Karpas-422 (cell line): ENCODE measurements at regions not wholly inside any gene's neighbourhood (a gene's known extent, or its start where the extent isn't known, plus 50 kb on each side); places are given as distances from the start of the nearest gene placed in this dataset.

Source experiments
- DNase-seq: peaks from one replicate; pipeline ENCODE4 v3.0.0-alpha.2; 2015
- H2AFZ ChIP-seq: fragments of 200-600 bp; sonication (generic); 2 replicates; pipeline ENCODE4 v1.6.1; 2014; ENCODE audit warnings: antibody characterized with exemption, low read length, mixed read lengths
- H3K27ac ChIP-seq: fragments of 200-600 bp; sonication (generic); 2 replicates; pipeline ENCODE4 v1.5.1; 2014; ENCODE audit warnings: mild to moderate bottlenecking, low read length, moderate library complexity
- H3K27me3 ChIP-seq: fragments of 200-600 bp; sonication (generic); 2 replicates; pipeline ENCODE4 v1.6.1; 2014; ENCODE audit warnings: low read length, mixed read lengths
- H3K36me3 ChIP-seq: fragments of 200-600 bp; sonication (generic); 2 replicates; pipeline ENCODE4 v1.6.1; 2014; ENCODE audit warnings: low read length, mixed read lengths; ENCODE audit not compliant: insufficient read depth
- H3K4me1 ChIP-seq: fragments of 200-600 bp; sonication (generic); 2 replicates; pipeline ENCODE4 v1.6.1; 2014; ENCODE audit warnings: mild to moderate bottlenecking, low read length, mixed read lengths
- H3K4me2 ChIP-seq: fragments of 200-600 bp; sonication (generic); 2 replicates; pipeline ENCODE4 v1.6.1; 2014; ENCODE audit warnings: low read length, low read depth, mild to moderate bottlenecking; ENCODE audit not compliant: poor library complexity, severe bottlenecking
- H3K4me3 ChIP-seq: fragments of 200-600 bp; sonication (generic); 2 replicates; pipeline ENCODE4 v1.5.1; 2014; ENCODE audit warnings: mild to moderate bottlenecking, antibody characterized with exemption, low read length, mixed read lengths
- H3K79me2 ChIP-seq: fragments of 200-600 bp; sonication (generic); 2 replicates; pipeline ENCODE4 v1.6.1; 2014; ENCODE audit warnings: mild to moderate bottlenecking, low read length, mixed read lengths
- H3K9ac ChIP-seq: fragments of 200-600 bp; sonication (generic); 2 replicates; pipeline ENCODE4 v1.6.0; 2014; ENCODE audit warnings: low read length
- H3K9me2 ChIP-seq: fragments of 200-600 bp; sonication (generic), shearing (Covaris generic); replicated peaks from 2 replicates; pipeline ENCODE4 v1.6.0; 2014; ENCODE audit warnings: mild to moderate bottlenecking, low read length, moderate library complexity; ENCODE audit not compliant: insufficient read depth
- H3K9me3 ChIP-seq: fragments of 300-700, 200-600 bp; sonication (generic); 2 replicates; pipeline ENCODE4 v1.6.1; 2014; ENCODE audit warnings: low read length, mixed read lengths
- H4K20me1 ChIP-seq: fragments of 200-600 bp; sonication (generic); 2 replicates; pipeline ENCODE4 v1.6.1; 2014; ENCODE audit warnings: mild to moderate bottlenecking, antibody characterized with exemption, low read length, low read depth; ENCODE audit not compliant: insufficient read depth

DNA sequence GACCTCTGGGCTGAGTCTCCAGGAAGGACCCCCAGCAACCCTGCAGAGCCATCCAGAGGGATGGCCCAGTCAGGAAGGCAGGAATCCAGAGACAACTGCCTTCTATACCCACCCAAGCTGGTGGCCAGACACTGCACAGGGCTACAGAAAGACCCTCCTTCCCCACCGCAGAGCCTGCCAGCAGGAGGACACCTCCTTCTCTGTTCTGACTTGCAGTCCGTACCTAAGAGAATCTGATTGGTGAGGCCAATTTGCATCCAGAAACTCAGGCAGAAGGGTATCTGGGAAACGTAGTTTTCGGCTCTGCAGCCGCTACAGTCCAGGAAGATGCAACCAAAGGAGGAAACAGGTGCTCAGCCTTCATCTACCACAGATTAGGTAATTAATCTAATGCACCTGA is 155.4 kb upstream of the FRG1 start:
- no peaks in the 10 kb centered on the region for H3K4me1 ChIP-seq
- H2AFZ ChIP-seq, result no peak overlapping the region
- H3K9me2 ChIP-seq, result no peaks in the 10 kb centered on the region
- no peaks in the 10 kb centered on the region for H3K9me3 ChIP-seq
- no peaks in the 10 kb centered on the region for H3K36me3 ChIP-seq
- no peak overlapping the region for H3K9ac ChIP-seq
- H4K20me1 ChIP-seq, result no peaks in the 10 kb centered on the region
- no peak overlapping the region for H3K4me2 ChIP-seq
- H3K27me3 ChIP-seq, result no peaks in the 10 kb centered on the region
- peak; percentile 51 for DNase-seq
- no peaks in the 10 kb centered on the region for H3K79me2 ChIP-seq
- no peak overlapping the region for H3K27ac ChIP-seq
- no peak overlapping the region for H3K4me3 ChIP-seq

DNA sequence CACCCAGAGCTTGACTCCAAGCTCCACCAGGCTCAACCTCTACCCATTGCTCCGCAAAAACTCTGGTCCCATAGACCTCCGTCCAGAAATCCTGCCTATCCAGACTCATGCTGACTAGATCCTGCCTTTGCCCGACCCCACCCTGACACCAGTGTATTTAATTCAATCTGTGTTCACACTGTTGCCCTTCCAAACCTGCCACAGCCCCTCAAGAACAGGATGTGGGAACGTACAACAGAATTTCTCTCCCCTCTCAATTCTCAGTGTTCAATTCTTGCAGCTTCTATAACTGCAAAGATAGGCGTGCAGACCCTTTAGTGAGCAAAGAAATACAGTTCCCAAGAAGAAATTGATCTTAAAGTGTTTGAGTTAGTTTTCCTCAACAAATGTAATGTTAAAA is 154.2 kb upstream of the FRG1 start:
- Histone ChIP-seq H3K27ac (no peak overlapping the region), H3K27me3 (no peaks in the 10 kb centered on the region), H3K9me2 (no peaks in the 10 kb centered on the region), H3K4me1 (no peaks in the 10 kb centered on the region), H3K79me2 (no peaks in the 10 kb centered on the region), H3K4me3 (no peak overlapping the region), H2AFZ (no peak overlapping the region), H3K9ac (no peak overlapping the region), H4K20me1 (no peaks in the 10 kb centered on the region), H3K4me2 (no peak overlapping the region), H3K9me3 (no peaks in the 10 kb centered on the region), H3K36me3 (no peaks in the 10 kb centered on the region)
- no peak for DNase-seq

DNA sequence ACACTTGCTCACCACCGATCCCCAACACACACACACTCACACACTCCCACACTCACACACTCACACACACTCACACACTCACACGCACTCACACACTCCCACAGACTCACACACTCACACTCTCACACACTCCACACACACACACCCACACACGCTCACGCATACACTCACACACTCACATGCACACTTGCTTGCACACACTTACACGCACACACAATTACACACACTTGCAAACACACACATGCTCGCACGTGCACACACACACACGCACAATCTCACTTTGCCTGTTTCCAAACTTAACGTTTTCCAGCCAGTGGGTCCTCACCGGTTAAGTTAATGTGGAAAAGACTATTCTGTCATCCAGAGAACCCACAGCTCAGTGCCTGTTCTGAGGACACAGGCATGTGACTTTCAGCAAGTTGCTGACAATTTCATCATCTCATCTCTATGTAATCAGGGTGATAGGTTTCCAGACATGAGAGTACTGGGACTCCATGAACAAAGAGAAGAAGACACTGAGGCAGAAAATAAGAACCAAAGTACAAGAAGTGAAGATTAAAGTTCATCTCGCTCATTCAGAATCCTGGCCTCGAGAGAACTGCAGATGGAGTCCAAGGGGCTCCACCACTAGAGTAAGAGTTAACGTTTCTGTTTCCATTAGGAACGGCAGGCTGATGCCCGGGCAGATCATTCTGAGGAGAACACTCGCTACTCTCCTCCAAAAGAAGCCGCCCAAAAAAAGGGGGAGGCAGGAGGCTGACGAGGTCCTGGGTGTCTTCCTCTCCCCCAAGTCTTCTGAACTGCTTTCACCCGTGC is 153.2 kb upstream of the FRG1 start:
- Histone ChIP-seq H2AFZ (no peak overlapping the region), H3K4me1 (no peaks in the 10 kb centered on the region), H3K4me2 (no peak overlapping the region), H3K9me3 (no peaks in the 10 kb centered on the region), H4K20me1 (no peaks in the 10 kb centered on the region), H3K27me3 (no peaks in the 10 kb centered on the region), H3K36me3 (no peaks in the 10 kb centered on the region), H3K9me2 (no peaks in the 10 kb centered on the region), H3K9ac (no peak overlapping the region), H3K79me2 (no peaks in the 10 kb centered on the region), H3K27ac (no peak overlapping the region), H3K4me3 (no peak overlapping the region)
- DNase-seq, result no peak

DNA sequence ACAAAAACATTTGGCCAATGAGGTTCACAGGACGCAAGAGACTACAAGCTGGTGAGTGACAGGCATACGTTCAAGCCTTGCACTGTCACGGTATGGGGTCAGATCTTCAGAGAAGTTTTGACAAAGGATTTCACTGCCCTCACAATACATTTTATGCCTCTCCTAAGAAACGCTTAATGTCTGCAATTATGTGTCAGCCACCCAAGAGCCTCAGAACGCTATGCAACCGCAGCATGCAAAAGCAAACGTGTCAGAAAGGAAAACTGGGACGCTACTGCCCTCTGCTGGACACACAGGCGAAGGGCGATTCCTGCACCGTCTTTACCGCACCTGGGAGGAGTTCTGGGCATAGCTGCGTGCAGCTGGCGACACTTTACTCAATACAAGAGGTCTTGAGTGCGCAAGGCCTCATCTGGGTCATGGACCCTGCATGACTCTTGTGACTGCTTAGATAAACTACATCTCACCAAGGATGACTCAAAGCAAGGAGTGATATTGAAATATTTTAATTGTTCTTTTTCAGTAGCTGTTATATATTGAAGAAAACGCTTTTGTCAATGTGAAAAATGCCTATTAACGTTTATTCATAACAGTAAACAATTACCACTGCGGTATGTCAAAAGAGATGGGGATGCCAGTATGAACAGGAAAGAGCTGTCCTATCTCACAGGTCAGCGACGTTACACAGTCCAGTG is 147.6 kb upstream of the FRG1 start:
- Histone ChIP-seq H3K4me2 (no peak overlapping the region), H3K27me3 (no peaks in the 10 kb centered on the region), H3K79me2 (no peaks in the 10 kb centered on the region), H3K36me3 (no peaks in the 10 kb centered on the region), H3K9me2 (no peaks in the 10 kb centered on the region), H3K4me3 (no peak overlapping the region), H3K9ac (no peak overlapping the region), H4K20me1 (no peaks in the 10 kb centered on the region), H3K27ac (no peak overlapping the region), H3K4me1 (peaks cover 19% of the 10 kb centered on the region), H2AFZ (no peak overlapping the region), H3K9me3 (no peaks in the 10 kb centered on the region)
- DNase-seq, result peak; percentile 80

DNA sequence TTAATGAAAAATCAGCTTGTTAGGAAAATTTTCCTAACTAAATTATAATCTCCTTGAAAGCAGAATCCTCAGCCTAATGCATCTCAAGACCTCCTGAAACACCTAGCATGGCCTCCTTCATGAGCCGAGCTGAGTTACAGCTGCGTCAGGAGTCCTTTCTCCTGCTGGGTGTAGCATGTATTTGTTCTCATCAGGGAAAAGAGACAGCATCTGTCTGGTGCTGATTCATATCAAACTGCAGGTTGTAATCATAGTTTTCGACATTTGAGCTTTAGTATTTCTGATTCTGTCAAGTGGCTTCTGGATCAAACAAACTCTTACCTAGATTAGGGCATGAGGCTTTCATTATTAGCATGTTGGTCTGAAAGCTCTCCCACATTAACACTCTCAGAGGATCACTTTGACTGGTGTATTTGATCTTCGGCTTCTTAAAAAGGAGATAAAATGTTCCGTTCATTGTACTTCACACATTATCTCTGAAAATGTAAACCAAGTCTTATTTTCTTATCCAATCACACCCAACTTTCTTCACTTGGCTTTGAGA is 140.1 kb upstream of the FRG1 start:
- H3K4me3 ChIP-seq, result no peak overlapping the region
- H3K9me3 ChIP-seq, result no peaks in the 10 kb centered on the region
- no peak overlapping the region for H3K9ac ChIP-seq
- H3K36me3 ChIP-seq, result no peaks in the 10 kb centered on the region
- H3K27me3 ChIP-seq, result no peaks in the 10 kb centered on the region
- no peak overlapping the region for H3K27ac ChIP-seq
- no peak overlapping the region for H3K4me2 ChIP-seq
- H3K9me2 ChIP-seq, result no peaks in the 10 kb centered on the region
- H3K79me2 ChIP-seq, result no peaks in the 10 kb centered on the region
- H3K4me1 ChIP-seq, result peaks cover 2% of the 10 kb centered on the region
- DNase-seq, result no peak
- H4K20me1 ChIP-seq, result no peaks in the 10 kb centered on the region
- no peak overlapping the region for H2AFZ ChIP-seq

DNA sequence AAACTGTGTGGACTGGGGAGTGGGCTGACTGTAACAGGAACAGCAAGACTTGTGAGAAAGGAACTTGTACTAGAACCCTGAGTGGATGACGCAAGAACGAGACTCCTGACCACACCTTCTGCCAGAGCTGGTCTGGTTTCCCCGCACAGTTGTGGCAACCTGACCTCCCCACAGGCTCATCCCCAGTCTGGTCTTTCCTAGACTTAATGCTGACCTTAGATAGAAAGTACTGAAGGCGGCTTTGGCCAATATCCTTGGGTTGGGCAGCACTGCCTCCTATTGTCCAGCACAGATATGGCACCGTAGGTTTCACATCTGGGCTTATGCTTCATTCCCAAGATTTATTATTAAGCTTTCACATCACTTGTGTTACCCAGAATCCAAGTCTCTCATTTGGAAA is 137.8 kb upstream of the FRG1 start:
- Histone ChIP-seq H3K4me1 (no peaks in the 10 kb centered on the region), H3K9me2 (no peaks in the 10 kb centered on the region)

DNA sequence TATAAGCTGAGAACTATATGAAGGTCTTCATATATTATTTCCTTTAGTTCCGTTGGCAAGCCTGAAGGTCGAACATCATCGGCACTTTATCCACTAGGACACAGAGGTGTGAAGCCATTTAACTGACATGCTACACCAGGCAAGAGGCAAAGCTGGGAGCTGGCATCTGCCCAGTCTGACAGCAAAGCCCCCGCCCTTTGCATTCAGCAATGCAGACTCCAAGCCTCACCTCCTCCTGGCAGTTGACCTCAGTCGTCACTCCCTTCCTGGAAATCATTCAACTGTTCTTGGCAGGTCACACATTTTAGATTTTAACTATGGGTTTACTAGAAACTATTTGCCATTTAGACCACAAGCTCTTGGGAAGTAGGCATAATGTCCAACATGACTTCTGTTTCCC is 135.8 kb upstream of the FRG1 start:
- Histone ChIP-seq H2AFZ (no peak overlapping the region), H3K36me3 (no peaks in the 10 kb centered on the region), H3K79me2 (no peaks in the 10 kb centered on the region), H3K27ac (no peak overlapping the region), H3K9ac (no peak overlapping the region), H3K9me2 (no peaks in the 10 kb centered on the region), H3K4me1 (no peaks in the 10 kb centered on the region), H3K4me3 (no peak overlapping the region), H3K27me3 (no peaks in the 10 kb centered on the region), H3K4me2 (no peak overlapping the region), H3K9me3 (no peaks in the 10 kb centered on the region), H4K20me1 (no peaks in the 10 kb centered on the region)
- DNase-seq, result no peak

More for the DNA sequence above, 137.8 kb upstream of the FRG1 start:
- Histone ChIP-seq H3K9ac (no peak overlapping the region), H3K4me2 (no peak overlapping the region), H3K9me3 (no peaks in the 10 kb centered on the region), H4K20me1 (no peaks in the 10 kb centered on the region), H3K27ac (no peak overlapping the region), H3K36me3 (no peaks in the 10 kb centered on the region), H2AFZ (no peak overlapping the region), H3K79me2 (no peaks in the 10 kb centered on the region), H3K27me3 (no peaks in the 10 kb centered on the region), H3K4me3 (no peak overlapping the region)
- DNase-seq, result no peak

DNA sequence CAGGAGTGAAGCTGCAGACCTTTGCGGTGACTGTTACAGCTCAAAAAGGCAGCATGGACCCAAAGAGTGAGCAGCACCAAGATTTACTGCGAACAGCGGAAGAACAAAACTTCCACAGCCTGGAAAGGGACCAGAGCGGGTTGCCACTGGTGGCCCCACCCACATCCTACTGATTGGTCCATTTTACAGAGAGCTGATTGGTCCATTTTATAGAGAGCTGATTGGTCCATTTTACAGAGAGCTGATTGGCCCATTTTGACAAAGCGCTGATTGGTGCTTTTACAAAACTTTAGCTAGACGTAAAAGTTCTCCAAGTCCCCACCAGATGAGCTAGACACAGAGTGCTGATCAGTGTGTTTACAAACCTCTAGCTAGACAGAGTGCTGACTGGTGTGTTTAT is 134.2 kb upstream of the FRG1 start:
- Histone ChIP-seq H3K9ac (no peak overlapping the region), H3K79me2 (no peaks in the 10 kb centered on the region), H3K9me3 (no peaks in the 10 kb centered on the region)

More for the DNA sequence above, 134.2 kb upstream of the FRG1 start:
- H3K4me1 ChIP-seq, result no peaks in the 10 kb centered on the region
- H2AFZ ChIP-seq, result no peak overlapping the region
- H3K4me3 ChIP-seq, result no peak overlapping the region
- DNase-seq, result no peak
- no peaks in the 10 kb centered on the region for H3K27me3 ChIP-seq
- H3K27ac ChIP-seq, result no peak overlapping the region
- no peaks in the 10 kb centered on the region for H4K20me1 ChIP-seq
- no peaks in the 10 kb centered on the region for H3K36me3 ChIP-seq
- no peak overlapping the region for H3K4me2 ChIP-seq
- H3K9me2 ChIP-seq, result no peaks in the 10 kb centered on the region
